HEK293 (cell line): ENCODE measurements at regions not wholly inside any gene's neighbourhood (a gene's known extent, or its start where the extent isn't known, plus 50 kb on each side); places are given as distances from the start of the nearest gene placed in this dataset.

ENCODE experiments used
- CTCF ChIA-PET: fragments of 350-600 bp; formaldehyde crosslinking; extraction: SDS; loops from one replicate; lab custom pipeline; 2021; ENCODE audit warnings: antibody characterized with exemption; lab: Yijun Ruan, JAX
- POLR2A ChIA-PET: fragments of 300-600 bp; formaldehyde crosslinking; extraction: SDS; loops from one replicate; lab custom pipeline; 2020; ENCODE audit warnings: antibody characterized with exemption, inconsistent platforms; lab: Yijun Ruan, JAX
- H3K27ac ChIP-seq: fragments of 200-500 bp; sonication (Bioruptor generic); 2 replicates; pipeline ENCODE4 v1.5.1; 2014; ENCODE audit warnings: low read depth, low read length, control low read depth, inconsistent platforms; ENCODE audit errors: extremely low read depth
- H3K36me3 ChIP-seq, 2 experiments: fragments of 200-500 bp in 1 of 2; sonication (Bioruptor generic) in 1 of 2; 1 replicate in 1 of 2; 2 replicates in 1 of 2; pipeline ENCODE4 v1.5.1; 2014 to 2017; ENCODE audit warnings: inconsistent platforms in 2 of 2, low read length in 2 of 2; ENCODE audit not compliant: control insufficient read depth in 2 of 2, insufficient read depth in 1 of 2
- H3K4me1 ChIP-seq: fragments of 200-500 bp; sonication (Bioruptor generic); 2 replicates; pipeline ENCODE4 v1.5.1; 2014; ENCODE audit warnings: mild to moderate bottlenecking, low read length, inconsistent platforms; ENCODE audit not compliant: control insufficient read depth, insufficient read depth
- H3K4me3 ChIP-seq: 2 replicates; pipeline ENCODE4 v1.5.1; 2011; ENCODE audit warnings: low read depth, mild to moderate bottlenecking, control low read depth, low read length, moderate library complexity
- H3K9me3 ChIP-seq: fragments of 200-500 bp; sonication (Bioruptor generic); 2 replicates; pipeline ENCODE4 v1.5.1; 2014; ENCODE audit warnings: low read depth, low read length, inconsistent platforms; ENCODE audit not compliant: control insufficient read depth, insufficient read depth
- HOXA7 ChIP-seq: sonication (generic); formaldehyde crosslinking; IDR thresholded peaks from 2 replicates; pipeline ENCODE4 v1.8.1; 2022; ENCODE audit warnings: missing genetic modification reagents, borderline replicate concordance
- WT1 ChIP-seq: fragments of 450-650 bp; formaldehyde crosslinking; IDR thresholded peaks from 2 replicates; pipeline ENCODE4 v1.5.1; 2016; ENCODE audit warnings: missing biosample characterization, missing genetic modification characterization
- ZBTB1 ChIP-seq: fragments of 450-650 bp; formaldehyde crosslinking; IDR thresholded peaks from 2 replicates; pipeline ENCODE4 v1.5.1; 2016; ENCODE audit warnings: missing biosample characterization, missing genetic modification characterization
- ZFP41 ChIP-seq: fragments of 450-650 bp; formaldehyde crosslinking; IDR thresholded peaks from 2 replicates; pipeline ENCODE4 v1.5.1; 2016; ENCODE audit warnings: missing biosample characterization, missing genetic modification characterization, borderline replicate concordance
- ZNF169 ChIP-seq: fragments of 450-650 bp; formaldehyde crosslinking; IDR thresholded peaks from 2 replicates; pipeline ENCODE4 v1.5.1; 2016; ENCODE audit warnings: missing biosample characterization, missing genetic modification characterization
- ZNF24 ChIP-seq: fragments of 450-650 bp; formaldehyde crosslinking; IDR thresholded peaks from 2 replicates; pipeline ENCODE4 v1.5.1; 2016; ENCODE audit warnings: missing biosample characterization, missing genetic modification characterization
- ZNF248 ChIP-seq: fragments of 450-650 bp; formaldehyde crosslinking; IDR thresholded peaks from 2 replicates; pipeline ENCODE4 v1.5.1; 2017; ENCODE audit warnings: missing biosample characterization, missing genetic modification characterization
- ZNF341 ChIP-seq: fragments of 450-650 bp; formaldehyde crosslinking; IDR thresholded peaks from 2 replicates; pipeline ENCODE4; 2016; ENCODE audit warnings: low read depth, missing biosample characterization, missing genetic modification characterization
- ZNF48 ChIP-seq: fragments of 450-650 bp; formaldehyde crosslinking; IDR thresholded peaks from 2 replicates; pipeline ENCODE4 v1.5.1; 2016; ENCODE audit warnings: missing biosample characterization, missing genetic modification characterization
- ZNF544 ChIP-seq: fragments of 450-650 bp; formaldehyde crosslinking; IDR thresholded peaks from 2 replicates; pipeline ENCODE4 v1.5.0; 2017; ENCODE audit warnings: missing biosample characterization, missing genetic modification characterization
- ZNF571 ChIP-seq: fragments of 450-650 bp; formaldehyde crosslinking; IDR thresholded peaks from 2 replicates; pipeline ENCODE4 v1.5.0; 2017; ENCODE audit warnings: missing biosample characterization, missing genetic modification characterization
- ZNF585B ChIP-seq: fragments of 450-650 bp; formaldehyde crosslinking; IDR thresholded peaks from 2 replicates; pipeline ENCODE4 v1.5.1; 2016; ENCODE audit warnings: missing biosample characterization, missing genetic modification characterization
- ZNF677 ChIP-seq: fragments of 450-650 bp; IDR thresholded peaks from 2 replicates; pipeline ENCODE4 v1.5.0; 2018; ENCODE audit warnings: missing biosample characterization, mild to moderate bottlenecking, missing genetic modification characterization, moderate library complexity
- ZNF792 ChIP-seq: fragments of 450-650 bp; formaldehyde crosslinking; IDR thresholded peaks from 2 replicates; pipeline ENCODE4 v1.5.1; 2016; ENCODE audit warnings: missing biosample characterization, missing genetic modification characterization
- TF ChIP-seq, protein P1 (sequence below): fragments of 450-650 bp; formaldehyde crosslinking; IDR thresholded peaks from 2 replicates; pipeline ENCODE4 v1.5.1; 2016; ENCODE audit warnings: missing biosample characterization, missing genetic modification characterization
- TF ChIP-seq, protein P2 (sequence below): fragments of 450-650 bp; formaldehyde crosslinking; IDR thresholded peaks from 2 replicates; pipeline ENCODE4 v1.5.1; 2016; ENCODE audit warnings: missing biosample characterization, missing genetic modification characterization
- TF ChIP-seq, protein P3 (sequence below): fragments of 450-650 bp; formaldehyde crosslinking; IDR thresholded peaks from 2 replicates; pipeline ENCODE4 v1.5.1; 2017; ENCODE audit warnings: missing biosample characterization, missing genetic modification characterization
- TF ChIP-seq, protein P4 (sequence below): fragments of 450-650 bp; formaldehyde crosslinking; IDR thresholded peaks from 2 replicates; pipeline ENCODE4; 2016; ENCODE audit warnings: missing biosample characterization, missing genetic modification characterization
- TF ChIP-seq, protein P5 (sequence below): fragments of 450-650 bp; formaldehyde crosslinking; IDR thresholded peaks from 2 replicates; pipeline ENCODE4 v1.5.1; 2016; ENCODE audit warnings: missing biosample characterization, missing genetic modification characterization, borderline replicate concordance

DNA sequence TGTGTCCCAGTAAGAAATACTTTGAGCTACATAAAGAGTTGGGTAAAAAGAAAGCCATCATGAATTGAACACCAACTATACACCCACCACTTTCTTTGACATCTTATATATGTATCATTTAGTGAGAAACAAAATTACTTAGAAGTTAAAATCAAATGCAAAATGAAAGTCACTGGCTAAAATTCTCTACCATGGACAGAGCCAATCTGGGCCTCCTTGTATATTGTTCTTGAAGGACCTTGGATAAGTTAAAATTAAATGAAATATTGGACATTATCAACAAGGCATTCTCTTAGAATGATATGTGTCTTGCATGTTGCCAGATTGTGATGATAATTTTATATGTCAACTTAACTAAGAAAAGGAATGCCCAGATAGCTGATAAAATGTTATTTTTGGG, 64.2 kb upstream of the CHL1 start:
- POLR2A ChIA-PET = no interaction called here
- TF ChIP-seq, protein P1, sequence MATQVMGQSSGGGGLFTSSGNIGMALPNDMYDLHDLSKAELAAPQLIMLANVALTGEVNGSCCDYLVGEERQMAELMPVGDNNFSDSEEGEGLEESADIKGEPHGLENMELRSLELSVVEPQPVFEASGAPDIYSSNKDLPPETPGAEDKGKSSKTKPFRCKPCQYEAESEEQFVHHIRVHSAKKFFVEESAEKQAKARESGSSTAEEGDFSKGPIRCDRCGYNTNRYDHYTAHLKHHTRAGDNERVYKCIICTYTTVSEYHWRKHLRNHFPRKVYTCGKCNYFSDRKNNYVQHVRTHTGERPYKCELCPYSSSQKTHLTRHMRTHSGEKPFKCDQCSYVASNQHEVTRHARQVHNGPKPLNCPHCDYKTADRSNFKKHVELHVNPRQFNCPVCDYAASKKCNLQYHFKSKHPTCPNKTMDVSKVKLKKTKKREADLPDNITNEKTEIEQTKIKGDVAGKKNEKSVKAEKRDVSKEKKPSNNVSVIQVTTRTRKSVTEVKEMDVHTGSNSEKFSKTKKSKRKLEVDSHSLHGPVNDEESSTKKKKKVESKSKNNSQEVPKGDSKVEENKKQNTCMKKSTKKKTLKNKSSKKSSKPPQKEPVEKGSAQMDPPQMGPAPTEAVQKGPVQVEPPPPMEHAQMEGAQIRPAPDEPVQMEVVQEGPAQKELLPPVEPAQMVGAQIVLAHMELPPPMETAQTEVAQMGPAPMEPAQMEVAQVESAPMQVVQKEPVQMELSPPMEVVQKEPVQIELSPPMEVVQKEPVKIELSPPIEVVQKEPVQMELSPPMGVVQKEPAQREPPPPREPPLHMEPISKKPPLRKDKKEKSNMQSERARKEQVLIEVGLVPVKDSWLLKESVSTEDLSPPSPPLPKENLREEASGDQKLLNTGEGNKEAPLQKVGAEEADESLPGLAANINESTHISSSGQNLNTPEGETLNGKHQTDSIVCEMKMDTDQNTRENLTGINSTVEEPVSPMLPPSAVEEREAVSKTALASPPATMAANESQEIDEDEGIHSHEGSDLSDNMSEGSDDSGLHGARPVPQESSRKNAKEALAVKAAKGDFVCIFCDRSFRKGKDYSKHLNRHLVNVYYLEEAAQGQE (tag by site-specific recombination) = peak; percentile 85
- TF ChIP-seq, protein P2, sequence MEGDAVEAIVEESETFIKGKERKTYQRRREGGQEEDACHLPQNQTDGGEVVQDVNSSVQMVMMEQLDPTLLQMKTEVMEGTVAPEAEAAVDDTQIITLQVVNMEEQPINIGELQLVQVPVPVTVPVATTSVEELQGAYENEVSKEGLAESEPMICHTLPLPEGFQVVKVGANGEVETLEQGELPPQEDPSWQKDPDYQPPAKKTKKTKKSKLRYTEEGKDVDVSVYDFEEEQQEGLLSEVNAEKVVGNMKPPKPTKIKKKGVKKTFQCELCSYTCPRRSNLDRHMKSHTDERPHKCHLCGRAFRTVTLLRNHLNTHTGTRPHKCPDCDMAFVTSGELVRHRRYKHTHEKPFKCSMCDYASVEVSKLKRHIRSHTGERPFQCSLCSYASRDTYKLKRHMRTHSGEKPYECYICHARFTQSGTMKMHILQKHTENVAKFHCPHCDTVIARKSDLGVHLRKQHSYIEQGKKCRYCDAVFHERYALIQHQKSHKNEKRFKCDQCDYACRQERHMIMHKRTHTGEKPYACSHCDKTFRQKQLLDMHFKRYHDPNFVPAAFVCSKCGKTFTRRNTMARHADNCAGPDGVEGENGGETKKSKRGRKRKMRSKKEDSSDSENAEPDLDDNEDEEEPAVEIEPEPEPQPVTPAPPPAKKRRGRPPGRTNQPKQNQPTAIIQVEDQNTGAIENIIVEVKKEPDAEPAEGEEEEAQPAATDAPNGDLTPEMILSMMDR = no peak
- TF ChIP-seq, all 188 proteins: peak for 1
- Histone ChIP-seq H3K9me3 (no peaks in the 10 kb centered on the region), H3K27ac (no peak overlapping the region), H3K4me1 (no peaks in the 10 kb centered on the region), H3K36me3 (no peaks in the 10 kb centered on the region), H3K4me3 (no peak overlapping the region)
- CTCF ChIA-PET = no interaction called here

DNA sequence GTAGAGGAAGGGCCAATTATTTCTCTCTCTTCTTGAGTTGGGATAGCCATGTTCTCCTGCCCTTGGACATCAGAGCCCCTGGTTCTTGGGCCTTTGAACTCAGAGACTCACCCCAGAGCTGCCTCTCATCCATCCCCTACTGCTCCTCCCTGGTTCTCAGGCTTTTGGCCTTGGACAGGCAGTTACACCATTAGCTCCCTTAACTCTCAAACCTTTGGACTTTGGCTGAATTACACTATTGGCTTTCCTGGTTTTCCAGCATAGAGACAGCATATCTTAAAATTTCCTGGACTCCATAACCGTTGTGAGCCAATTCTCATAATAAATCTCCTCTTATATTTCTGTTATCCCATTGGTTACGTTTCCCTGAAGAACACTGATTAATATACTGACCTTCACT, 63.7 kb upstream of the CHL1 start:
- no peak overlapping the region for H3K27ac ChIP-seq
- TF ChIP-seq ZBTB1 (tag by site-specific recombination) (no peak), ZNF677 (tag by site-specific recombination) (no peak), ZNF571 (no peak), ZNF24 (tag by site-specific recombination) (no peak), ZNF169 (tag by site-specific recombination) (no peak), ZNF544 (no peak), ZNF792 (tag by site-specific recombination) (no peak), HOXA7 (CRISPR knock-in tag) (no peak), ZNF248 (tag by site-specific recombination) (no peak), ZNF585B (no peak), ZNF48 (tag by site-specific recombination) (no peak)
- TF ChIP-seq, protein P3, sequence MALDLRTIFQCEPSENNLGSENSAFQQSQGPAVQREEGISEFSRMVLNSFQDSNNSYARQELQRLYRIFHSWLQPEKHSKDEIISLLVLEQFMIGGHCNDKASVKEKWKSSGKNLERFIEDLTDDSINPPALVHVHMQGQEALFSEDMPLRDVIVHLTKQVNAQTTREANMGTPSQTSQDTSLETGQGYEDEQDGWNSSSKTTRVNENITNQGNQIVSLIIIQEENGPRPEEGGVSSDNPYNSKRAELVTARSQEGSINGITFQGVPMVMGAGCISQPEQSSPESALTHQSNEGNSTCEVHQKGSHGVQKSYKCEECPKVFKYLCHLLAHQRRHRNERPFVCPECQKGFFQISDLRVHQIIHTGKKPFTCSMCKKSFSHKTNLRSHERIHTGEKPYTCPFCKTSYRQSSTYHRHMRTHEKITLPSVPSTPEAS = no peak
- TF ChIP-seq, protein P4, sequence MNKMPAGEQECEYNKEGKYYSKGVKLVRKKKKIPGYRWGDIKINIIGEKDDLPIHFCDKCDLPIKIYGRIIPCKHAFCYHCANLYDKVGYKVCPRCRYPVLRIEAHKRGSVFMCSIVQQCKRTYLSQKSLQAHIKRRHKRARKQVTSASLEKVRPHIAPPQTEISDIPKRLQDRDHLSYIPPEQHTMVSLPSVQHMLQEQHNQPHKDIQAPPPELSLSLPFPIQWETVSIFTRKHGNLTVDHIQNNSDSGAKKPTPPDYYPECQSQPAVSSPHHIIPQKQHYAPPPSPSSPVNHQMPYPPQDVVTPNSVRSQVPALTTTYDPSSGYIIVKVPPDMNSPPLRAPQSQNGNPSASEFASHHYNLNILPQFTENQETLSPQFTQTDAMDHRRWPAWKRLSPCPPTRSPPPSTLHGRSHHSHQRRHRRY = no peak
- no peak overlapping the region for H3K4me3 ChIP-seq
- ChIA-PET POLR2A (no interaction called here), CTCF (interaction anchor here (0.5 kb wide), 1 partner anchor 24 kb away, joined by 3 read pairs; no protein-coding TSS in a partner anchor)
- no peaks in the 10 kb centered on the region for H3K9me3 ChIP-seq
- no peaks in the 10 kb centered on the region for H3K4me1 ChIP-seq
- H3K36me3 ChIP-seq = no peaks in the 10 kb centered on the region

DNA sequence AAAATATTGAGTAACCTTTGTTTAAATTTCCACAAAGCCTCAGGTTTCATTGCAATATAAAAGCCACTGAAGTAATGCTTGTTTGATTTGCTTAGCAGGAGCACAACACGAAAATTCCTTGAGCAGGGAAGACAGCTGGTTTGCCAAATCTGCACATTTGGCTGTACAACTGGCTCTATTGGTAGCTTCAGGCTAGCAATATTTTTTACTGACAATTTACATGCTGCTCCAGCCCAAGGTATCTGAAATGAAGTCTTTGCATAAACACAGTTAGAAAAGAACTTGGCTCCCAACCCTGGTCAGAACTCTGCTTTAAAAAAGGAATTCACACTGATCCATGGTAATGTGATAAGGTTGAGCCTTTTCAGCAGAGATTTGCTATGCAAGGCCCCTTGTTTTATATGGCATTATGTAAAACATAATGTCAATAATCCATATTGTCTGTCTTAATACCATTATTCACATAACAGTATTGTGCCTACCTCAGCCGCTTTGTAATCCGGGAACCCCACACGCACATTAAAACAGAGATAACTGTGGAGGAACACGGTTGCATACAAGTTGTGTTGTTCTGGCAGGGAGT, 55.7 kb upstream of the CHL1 start:
- ChIA-PET POLR2A (no interaction called here), CTCF (no interaction called here)
- Histone ChIP-seq H3K4me1 (no peaks in the 10 kb centered on the region), H3K4me3 (no peak overlapping the region), H3K9me3 (no peaks in the 10 kb centered on the region), H3K36me3 (no peaks in the 10 kb centered on the region), H3K27ac (no peak overlapping the region)
- TF ChIP-seq ZNF677 (tag by site-specific recombination) (no peak), WT1 (tag by site-specific recombination) (no peak), ZFP41 (tag by site-specific recombination) (no peak), ZNF341 (tag by site-specific recombination) (no peak)
- TF ChIP-seq, protein P5, sequence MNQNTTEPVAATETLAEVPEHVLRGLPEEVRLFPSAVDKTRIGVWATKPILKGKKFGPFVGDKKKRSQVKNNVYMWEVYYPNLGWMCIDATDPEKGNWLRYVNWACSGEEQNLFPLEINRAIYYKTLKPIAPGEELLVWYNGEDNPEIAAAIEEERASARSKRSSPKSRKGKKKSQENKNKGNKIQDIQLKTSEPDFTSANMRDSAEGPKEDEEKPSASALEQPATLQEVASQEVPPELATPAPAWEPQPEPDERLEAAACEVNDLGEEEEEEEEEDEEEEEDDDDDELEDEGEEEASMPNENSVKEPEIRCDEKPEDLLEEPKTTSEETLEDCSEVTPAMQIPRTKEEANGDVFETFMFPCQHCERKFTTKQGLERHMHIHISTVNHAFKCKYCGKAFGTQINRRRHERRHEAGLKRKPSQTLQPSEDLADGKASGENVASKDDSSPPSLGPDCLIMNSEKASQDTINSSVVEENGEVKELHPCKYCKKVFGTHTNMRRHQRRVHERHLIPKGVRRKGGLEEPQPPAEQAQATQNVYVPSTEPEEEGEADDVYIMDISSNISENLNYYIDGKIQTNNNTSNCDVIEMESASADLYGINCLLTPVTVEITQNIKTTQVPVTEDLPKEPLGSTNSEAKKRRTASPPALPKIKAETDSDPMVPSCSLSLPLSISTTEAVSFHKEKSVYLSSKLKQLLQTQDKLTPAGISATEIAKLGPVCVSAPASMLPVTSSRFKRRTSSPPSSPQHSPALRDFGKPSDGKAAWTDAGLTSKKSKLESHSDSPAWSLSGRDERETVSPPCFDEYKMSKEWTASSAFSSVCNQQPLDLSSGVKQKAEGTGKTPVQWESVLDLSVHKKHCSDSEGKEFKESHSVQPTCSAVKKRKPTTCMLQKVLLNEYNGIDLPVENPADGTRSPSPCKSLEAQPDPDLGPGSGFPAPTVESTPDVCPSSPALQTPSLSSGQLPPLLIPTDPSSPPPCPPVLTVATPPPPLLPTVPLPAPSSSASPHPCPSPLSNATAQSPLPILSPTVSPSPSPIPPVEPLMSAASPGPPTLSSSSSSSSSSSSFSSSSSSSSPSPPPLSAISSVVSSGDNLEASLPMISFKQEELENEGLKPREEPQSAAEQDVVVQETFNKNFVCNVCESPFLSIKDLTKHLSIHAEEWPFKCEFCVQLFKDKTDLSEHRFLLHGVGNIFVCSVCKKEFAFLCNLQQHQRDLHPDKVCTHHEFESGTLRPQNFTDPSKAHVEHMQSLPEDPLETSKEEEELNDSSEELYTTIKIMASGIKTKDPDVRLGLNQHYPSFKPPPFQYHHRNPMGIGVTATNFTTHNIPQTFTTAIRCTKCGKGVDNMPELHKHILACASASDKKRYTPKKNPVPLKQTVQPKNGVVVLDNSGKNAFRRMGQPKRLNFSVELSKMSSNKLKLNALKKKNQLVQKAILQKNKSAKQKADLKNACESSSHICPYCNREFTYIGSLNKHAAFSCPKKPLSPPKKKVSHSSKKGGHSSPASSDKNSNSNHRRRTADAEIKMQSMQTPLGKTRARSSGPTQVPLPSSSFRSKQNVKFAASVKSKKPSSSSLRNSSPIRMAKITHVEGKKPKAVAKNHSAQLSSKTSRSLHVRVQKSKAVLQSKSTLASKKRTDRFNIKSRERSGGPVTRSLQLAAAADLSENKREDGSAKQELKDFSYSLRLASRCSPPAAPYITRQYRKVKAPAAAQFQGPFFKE (tag by site-specific recombination) = no peak
